Kidney (tissue), 13 donors: ENCODE measurements at regions not wholly inside any gene's neighbourhood (a gene's known extent, or its start where the extent isn't known, plus 50 kb on each side); places are given as distances from the start of the nearest gene placed in this dataset.
"Not testable (repeated sequence)": the region's sequence is repeated elsewhere in the genome, so short reads cannot be mapped to it uniquely, and the experiment has no call there.

Source experiments
- DNase-seq, 5 donors: peaks; one replicate each; pipeline ENCODE4 v3.0.0-alpha.2; 2013 to 2020
- FAIRE-seq: peaks from 2 replicates; lab custom pipeline; 2012; peaks lifted over from hg19 to GRCh38; lab: Jason Lieb, UNC
- H3K27ac ChIP-seq, 2 donors: one replicate each; pipeline ENCODE4 v1.7.0; 2013; ENCODE audit warnings: low read depth in 2 of 2, low read length in 2 of 2, inconsistent platforms in 1 of 2
- H3K27me3 ChIP-seq: one replicate; pipeline ENCODE4 v1.7.1; 2013; ENCODE audit warnings: low read length, inconsistent platforms; ENCODE audit not compliant: control insufficient read depth, insufficient read depth
- H3K36me3 ChIP-seq, 3 donors: one replicate each; pipeline versions ENCODE4 v1.7.0 to v1.7.1; 2013; ENCODE audit warnings: low read length in 3 of 3, control low read depth in 1 of 3, inconsistent platforms in 1 of 3; ENCODE audit not compliant: insufficient read depth in 3 of 3, control insufficient read depth in 2 of 3
- H3K4me1 ChIP-seq, 3 donors: one replicate each; pipeline versions ENCODE4 v1.7.0 to v1.7.1; 2013; ENCODE audit warnings: low read length in 3 of 3, inconsistent platforms in 1 of 3, low read depth in 1 of 3; ENCODE audit not compliant: control insufficient read depth in 2 of 3, insufficient read depth in 2 of 3
- H3K4me3 ChIP-seq, 3 donors: one replicate each; pipeline versions ENCODE4 v1.7.0 to v1.8.1; 2013; ENCODE audit warnings: low read length in 3 of 3, control low read depth in 1 of 3, inconsistent platforms in 1 of 3
- H3K9ac ChIP-seq, 3 donors: one replicate each; pipeline versions ENCODE4 v1.7.0 to v1.7.1; 2013; ENCODE audit warnings: low read length in 3 of 3, control low read depth in 1 of 3, inconsistent platforms in 1 of 3
- H3K9me3 ChIP-seq, 3 donors: one replicate each; pipeline versions ENCODE4 v1.7.0 to v1.7.1; 2013; ENCODE audit warnings: low read length in 3 of 3, control low read depth in 1 of 3, inconsistent platforms in 1 of 3; ENCODE audit not compliant: control insufficient read depth in 2 of 3, insufficient read depth in 1 of 3
- intact Hi-C: fragments of 100-400 bp; cut with DNase I; formaldehyde crosslinking; loops from one replicate; pipeline ENCODE4 v1.11.1; 2022
- TF ChIP-seq, protein P1 (sequence below): IDR thresholded peaks from 3 replicates; pipeline ENCODE4 v1.5.1; 2012; ENCODE audit warnings: mild to moderate bottlenecking, moderate library complexity, borderline replicate concordance; ENCODE audit not compliant: insufficient read depth; ENCODE audit errors: extremely low read depth
- donor health status: control.
- donor health status: control.
- donor health status: control.
- donor health status: control.
- donor health status: control.
- donor health status: DM: yes; HTN: yes; CAD: no.
- donor health status: Normal renal cell carcinoma (clear cell type).

DNA sequence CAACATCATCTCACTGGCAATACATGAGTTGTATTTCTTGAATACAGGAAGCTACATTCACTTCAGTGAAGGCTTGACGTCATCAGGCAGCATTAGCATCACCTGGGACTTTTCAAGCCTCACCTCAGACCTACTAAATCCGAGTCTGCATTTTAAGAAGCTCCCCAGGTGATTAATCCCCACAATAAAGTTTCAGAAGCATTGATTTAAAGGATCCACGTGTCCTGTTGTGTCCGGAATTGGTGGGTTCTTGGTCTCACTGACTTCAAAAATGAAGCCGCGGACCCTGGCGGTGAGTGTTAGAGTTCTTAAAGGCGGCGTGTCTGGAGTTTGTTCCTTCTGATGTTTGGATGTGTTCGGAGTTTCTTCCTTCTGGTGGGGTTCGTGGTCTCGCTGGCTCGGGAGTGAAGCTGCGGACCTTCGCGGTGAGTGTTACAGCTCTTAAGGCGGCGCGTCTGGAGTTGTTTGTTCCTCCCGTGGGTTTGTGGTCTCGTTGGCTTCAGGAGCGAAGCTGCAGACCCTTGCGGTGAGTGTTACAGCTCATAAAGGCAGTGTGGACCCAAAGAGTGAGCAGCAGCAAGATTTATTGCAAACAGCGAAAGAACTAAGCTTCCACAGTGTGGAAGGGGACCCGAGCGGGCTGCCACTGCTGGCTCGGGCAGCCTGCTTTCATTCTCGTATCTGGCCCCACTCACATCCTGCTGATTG, 121.3 kb upstream of the ANKH start:
- H3K27ac ChIP-seq, H3K27me3 ChIP-seq, H3K4me3 ChIP-seq, H3K9ac ChIP-seq, H3K4me1 ChIP-seq, H3K36me3 ChIP-seq, H3K9me3 ChIP-seq, DNase-seq, intact Hi-C loops, FAIRE-seq: not testable (repeated sequence)

DNA sequence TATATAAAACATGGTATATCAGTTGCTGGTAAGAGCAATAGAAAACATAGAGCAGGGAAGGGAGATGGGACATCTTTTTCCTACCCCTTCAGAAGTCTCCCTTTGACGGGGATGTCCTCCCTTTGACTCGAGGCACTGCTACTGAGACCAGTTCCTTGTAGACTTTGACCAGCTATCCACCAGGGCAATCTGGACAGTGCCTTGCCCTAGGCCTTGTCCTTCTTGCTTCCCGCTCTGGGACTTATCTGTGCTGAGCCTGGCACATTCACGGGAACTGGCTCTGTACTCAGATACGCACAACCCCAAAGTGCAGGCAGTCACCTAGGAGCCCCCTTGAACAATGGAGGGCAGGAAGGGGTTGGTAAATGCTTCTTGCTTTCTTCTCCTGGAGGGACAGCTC, 116.6 kb upstream of the ANKH start:
- FAIRE-seq (no peak), DNase-seq (no peak)
- H3K27me3 ChIP-seq = no peaks in the 10 kb centered on the region
- intact Hi-C loops = no loop called here
- H3K9ac ChIP-seq = no peak overlapping the region
- no peak overlapping the region for H3K27ac ChIP-seq
- no peaks in the 10 kb centered on the region for H3K4me1 ChIP-seq
- H3K4me3 ChIP-seq = no peak overlapping the region
- TF ChIP-seq, protein P1, sequence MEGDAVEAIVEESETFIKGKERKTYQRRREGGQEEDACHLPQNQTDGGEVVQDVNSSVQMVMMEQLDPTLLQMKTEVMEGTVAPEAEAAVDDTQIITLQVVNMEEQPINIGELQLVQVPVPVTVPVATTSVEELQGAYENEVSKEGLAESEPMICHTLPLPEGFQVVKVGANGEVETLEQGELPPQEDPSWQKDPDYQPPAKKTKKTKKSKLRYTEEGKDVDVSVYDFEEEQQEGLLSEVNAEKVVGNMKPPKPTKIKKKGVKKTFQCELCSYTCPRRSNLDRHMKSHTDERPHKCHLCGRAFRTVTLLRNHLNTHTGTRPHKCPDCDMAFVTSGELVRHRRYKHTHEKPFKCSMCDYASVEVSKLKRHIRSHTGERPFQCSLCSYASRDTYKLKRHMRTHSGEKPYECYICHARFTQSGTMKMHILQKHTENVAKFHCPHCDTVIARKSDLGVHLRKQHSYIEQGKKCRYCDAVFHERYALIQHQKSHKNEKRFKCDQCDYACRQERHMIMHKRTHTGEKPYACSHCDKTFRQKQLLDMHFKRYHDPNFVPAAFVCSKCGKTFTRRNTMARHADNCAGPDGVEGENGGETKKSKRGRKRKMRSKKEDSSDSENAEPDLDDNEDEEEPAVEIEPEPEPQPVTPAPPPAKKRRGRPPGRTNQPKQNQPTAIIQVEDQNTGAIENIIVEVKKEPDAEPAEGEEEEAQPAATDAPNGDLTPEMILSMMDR = no peak
- H3K9me3 ChIP-seq = no peaks in the 10 kb centered on the region
- H3K36me3 ChIP-seq = no peaks in the 10 kb centered on the region

DNA sequence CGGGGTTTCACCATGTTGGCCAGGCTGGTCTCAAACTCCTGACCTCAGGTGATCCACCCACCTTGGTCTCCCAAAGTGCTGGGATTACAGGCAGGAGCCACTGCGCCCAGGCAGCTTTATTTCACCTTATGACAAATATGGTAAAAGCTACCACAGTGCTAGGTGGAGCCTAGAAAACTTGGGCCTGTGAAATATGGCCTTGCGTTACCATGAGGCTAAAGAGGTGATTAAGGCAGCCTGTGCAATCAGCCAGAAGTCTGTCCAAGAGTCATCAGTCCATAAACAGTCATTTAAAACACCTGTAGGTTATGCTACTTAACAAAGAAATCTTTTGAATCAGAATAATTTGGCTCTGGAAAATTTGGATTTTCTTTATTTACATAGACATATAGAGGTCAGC, 114.8 kb upstream of the ANKH start:
- FAIRE-seq = no peak
- Histone ChIP-seq H3K4me1 (no peaks in the 10 kb centered on the region), H3K9ac (no peak overlapping the region), H3K27me3 (no peaks in the 10 kb centered on the region), H3K36me3 (no peaks in the 10 kb centered on the region), H3K9me3 (no peaks in the 10 kb centered on the region), H3K27ac (no peak overlapping the region), H3K4me3 (no peak overlapping the region)
- DNase-seq = no peak
- intact Hi-C loops = no loop called here
- TF ChIP-seq, protein P1 = no peak

DNA sequence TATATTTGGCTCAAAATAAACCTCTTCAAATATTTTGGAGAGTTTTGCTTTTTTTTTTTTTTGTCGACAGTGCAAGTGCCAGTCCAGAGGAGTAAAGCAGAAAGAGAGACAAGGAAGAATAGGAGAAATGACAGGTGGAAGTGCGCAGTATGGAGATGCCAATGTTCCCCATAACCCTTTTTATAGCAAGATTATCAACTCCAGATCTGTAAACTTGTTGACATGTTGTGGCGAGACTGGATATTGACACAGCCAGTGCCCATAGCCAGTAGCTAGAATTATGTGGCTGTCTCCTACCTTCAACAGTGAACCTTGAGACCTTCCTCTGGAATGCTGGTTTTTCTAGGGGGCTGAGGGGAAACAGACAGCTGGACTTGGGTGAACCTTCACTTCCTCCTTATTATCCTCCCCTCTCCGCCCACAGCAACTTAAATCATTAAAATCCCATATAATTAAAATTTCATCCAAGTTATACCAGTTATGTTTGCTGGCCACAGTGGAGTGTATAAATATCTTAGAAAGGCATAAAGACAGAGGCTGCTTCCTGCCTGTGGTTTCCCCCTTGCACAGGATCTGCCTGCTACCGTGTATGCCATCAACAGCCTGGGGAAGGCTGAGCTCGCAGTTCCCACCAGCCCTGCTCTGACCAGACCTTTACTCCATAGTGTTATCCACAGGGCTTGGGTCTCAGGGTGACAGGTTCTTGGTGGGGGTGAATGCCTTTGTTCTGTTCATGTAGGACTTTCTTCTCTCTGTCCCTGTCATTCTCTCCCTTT, 112.3 kb upstream of the ANKH start:
- H3K27me3 ChIP-seq = no peaks in the 10 kb centered on the region
- no peak overlapping the region for H3K9ac ChIP-seq
- TF ChIP-seq, protein P1 = no peak
- H3K4me1 ChIP-seq = no peaks in the 10 kb centered on the region
- H3K9me3 ChIP-seq = no peaks in the 10 kb centered on the region
- H3K27ac ChIP-seq = no peak overlapping the region
- no peaks in the 10 kb centered on the region for H3K36me3 ChIP-seq
- H3K4me3 ChIP-seq = no peak overlapping the region
- DNase-seq (no peak), FAIRE-seq (no peak)
- intact Hi-C loops = no loop called here
